ENCODE measurements at regions not wholly inside any gene's neighbourhood (a gene's known extent, or its start where the extent isn't known, plus 50 kb on each side); places are given as distances from the start of the nearest gene placed in this dataset.
"Not testable (repeated sequence)": the region's sequence is repeated elsewhere in the genome, so short reads cannot be mapped to it uniquely, and the experiment has no call there.

- no peak overlapping the region for H3K4me3 ChIP-seq (ENCODE audit: low read depth, low read length)
- TF ChIP-seq, protein P1, sequence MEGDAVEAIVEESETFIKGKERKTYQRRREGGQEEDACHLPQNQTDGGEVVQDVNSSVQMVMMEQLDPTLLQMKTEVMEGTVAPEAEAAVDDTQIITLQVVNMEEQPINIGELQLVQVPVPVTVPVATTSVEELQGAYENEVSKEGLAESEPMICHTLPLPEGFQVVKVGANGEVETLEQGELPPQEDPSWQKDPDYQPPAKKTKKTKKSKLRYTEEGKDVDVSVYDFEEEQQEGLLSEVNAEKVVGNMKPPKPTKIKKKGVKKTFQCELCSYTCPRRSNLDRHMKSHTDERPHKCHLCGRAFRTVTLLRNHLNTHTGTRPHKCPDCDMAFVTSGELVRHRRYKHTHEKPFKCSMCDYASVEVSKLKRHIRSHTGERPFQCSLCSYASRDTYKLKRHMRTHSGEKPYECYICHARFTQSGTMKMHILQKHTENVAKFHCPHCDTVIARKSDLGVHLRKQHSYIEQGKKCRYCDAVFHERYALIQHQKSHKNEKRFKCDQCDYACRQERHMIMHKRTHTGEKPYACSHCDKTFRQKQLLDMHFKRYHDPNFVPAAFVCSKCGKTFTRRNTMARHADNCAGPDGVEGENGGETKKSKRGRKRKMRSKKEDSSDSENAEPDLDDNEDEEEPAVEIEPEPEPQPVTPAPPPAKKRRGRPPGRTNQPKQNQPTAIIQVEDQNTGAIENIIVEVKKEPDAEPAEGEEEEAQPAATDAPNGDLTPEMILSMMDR (conservative IDR thresholded peaks at IDR 0.05; ENCODE audit: low read depth, low read length) = no peak
- DNase-seq (ENCODE audit: low read depth) = no peak
These were observed 114.7 kb upstream of the DAB2 start for GRCh38 chr5:39539470-39539869.

GRCh38 chr5:39534690-39535089 lies 109.9 kb upstream of the DAB2 start:
- no peak overlapping the region for H3K4me3 ChIP-seq (ENCODE audit: low read depth, low read length)
- DNase-seq (ENCODE audit: low read depth) = no peak
- TF ChIP-seq, protein P1 (conservative IDR thresholded peaks at IDR 0.05; ENCODE audit: low read depth, low read length) = no peak

DNA sequence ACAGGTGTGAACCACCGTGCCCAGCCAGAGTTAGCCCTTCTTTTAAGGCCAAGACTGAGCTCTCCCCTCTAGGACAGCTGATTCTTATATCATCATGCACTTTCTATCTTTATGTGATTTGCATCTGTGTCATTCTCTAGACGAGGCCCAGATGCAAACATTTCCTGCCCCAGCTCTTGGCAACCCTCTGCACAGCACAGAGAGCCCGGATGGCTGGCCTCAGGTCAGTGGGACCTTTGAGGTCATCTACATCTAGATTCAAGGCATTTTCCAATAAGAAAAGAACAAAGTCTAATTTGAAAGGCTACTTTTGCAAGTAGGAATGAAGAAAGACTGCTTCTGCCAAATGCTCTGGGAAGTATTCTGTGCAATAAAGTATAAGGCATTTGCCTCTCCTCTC lies 109.0 kb upstream of the DAB2 start:
- DNase-seq (ENCODE audit: low read depth) = no peak
- H3K4me3 ChIP-seq (ENCODE audit: low read depth, low read length) = no peak overlapping the region
- TF ChIP-seq, protein P1 (conservative IDR thresholded peaks at IDR 0.05; ENCODE audit: low read depth, low read length) = no peak

DNA sequence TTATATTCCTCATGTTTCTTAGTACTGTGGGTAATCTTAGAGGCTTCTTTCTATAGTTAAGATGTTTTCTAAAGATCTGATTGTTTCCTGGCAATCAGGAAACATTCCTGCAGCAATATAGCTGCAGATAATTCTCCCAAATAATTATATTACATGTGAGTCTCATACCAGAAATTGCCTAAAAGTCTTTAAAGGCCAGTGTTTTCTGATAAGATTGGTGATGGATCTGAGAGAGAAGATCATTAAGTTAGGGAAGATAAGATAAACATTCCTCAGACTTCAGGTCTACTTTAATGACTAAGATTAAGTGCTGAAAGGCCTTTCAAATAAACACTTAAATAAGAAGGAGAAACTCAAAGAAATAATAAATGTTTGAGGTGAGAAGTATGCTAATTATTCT lies 107.7 kb upstream of the DAB2 start:
- no peak overlapping the region for H3K4me3 ChIP-seq (ENCODE audit: low read depth, low read length)
- TF ChIP-seq, protein P1 (conservative IDR thresholded peaks at IDR 0.05; ENCODE audit: low read depth, low read length) = no peak
- no peak for DNase-seq (ENCODE audit: low read depth)

DNA sequence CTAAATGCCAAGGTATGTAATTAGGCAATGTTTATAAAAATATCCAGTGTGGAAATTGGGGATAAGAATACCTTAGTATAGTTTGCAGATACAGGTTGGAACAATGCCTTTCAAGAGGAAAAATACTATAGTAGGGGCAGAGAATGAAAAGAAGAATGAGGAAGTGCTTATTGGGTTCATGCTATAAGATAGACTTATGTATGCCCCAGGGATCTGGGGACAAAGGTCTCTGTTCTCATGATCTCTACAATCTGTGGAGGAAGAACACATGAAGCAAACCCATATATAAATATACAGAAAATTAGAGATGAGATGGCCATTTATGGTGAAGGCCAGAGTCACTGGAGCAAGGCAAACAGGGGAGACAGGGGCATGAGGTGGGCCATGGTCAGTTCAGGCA lies 106.5 kb upstream of the DAB2 start:
- H3K4me3 ChIP-seq (ENCODE audit: low read depth, low read length) = no peak overlapping the region
- DNase-seq (ENCODE audit: low read depth) = no peak
- TF ChIP-seq, protein P1 (conservative IDR thresholded peaks at IDR 0.05; ENCODE audit: low read depth, low read length) = no peak

- peak; percentile 42 for DNase-seq (ENCODE audit: low read depth)
- TF ChIP-seq, protein P1 (conservative IDR thresholded peaks at IDR 0.05; ENCODE audit: low read depth, low read length) = no peak
- H3K4me3 ChIP-seq (ENCODE audit: low read depth, low read length) = no peak overlapping the region
These were observed 102.2 kb upstream of the DAB2 start for GRCh38 chr5:39526914-39527477.

DNA sequence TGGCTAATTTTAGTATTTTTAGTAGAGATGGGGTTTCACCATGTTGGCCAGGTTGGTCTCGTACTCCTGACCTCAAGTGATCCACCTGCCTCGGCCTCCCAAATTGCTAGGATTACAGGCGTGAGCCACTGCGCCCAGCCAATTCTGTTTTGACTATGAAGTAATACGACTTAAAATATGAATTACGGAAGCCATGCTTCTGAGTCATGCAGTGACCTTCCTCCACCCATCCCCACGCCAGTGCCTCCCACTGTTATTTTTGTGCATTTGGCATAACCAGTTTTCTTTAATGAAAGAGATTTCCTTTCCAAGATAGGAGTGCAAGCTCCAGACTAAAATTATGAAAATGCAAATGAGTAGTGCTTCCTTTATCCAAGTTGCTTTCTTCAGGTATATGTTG lies 101.0 kb upstream of the DAB2 start:
- DNase-seq (ENCODE audit: low read depth) = peak; percentile 83

More for the DNA sequence above, 101.0 kb upstream of the DAB2 start:
- not testable (repeated sequence) for H3K4me3 ChIP-seq (ENCODE audit: low read depth, low read length)

Data from choroid plexus epithelial cell (primary cell).